A673 (cell line): ENCODE measurements at regions not wholly inside any gene's neighbourhood (a gene's known extent, or its start where the extent isn't known, plus 50 kb on each side); places are given as distances from the start of the nearest gene placed in this dataset.

ENCODE experiments used
- BruUV-seq: library from RNA; stranded (reverse); fragments of 400-500 nt; replicated peaks from 2 replicates; lab custom pipeline; 2021; lab: Mats Ljungman, UMichigan
- CTCF ChIA-PET: fragments of 300-600 bp; sonication (Branson Sonifier 250); formaldehyde crosslinking; loops from one replicate; lab custom pipeline; 2022; ENCODE audit warnings: antibody characterized with exemption; lab: Charles Lee
- POLR2A ChIA-PET: fragments of 300-600 bp; sonication (Branson Sonifier 250); formaldehyde crosslinking; loops from one replicate; lab custom pipeline; 2022; ENCODE audit warnings: antibody characterized with exemption; ENCODE audit not compliant: low non-redundant PET; lab: Charles Lee
- DNase-seq: peaks from one replicate; pipeline ENCODE4 v3.0.0-alpha.2; 2015; ENCODE audit warnings: low spot score
- H3K27ac ChIP-seq: fragments of 200-600 bp; sonication (generic); 2 replicates; pipeline ENCODE4 v1.5.1; 2016; ENCODE audit warnings: mixed run types, low read depth, mild to moderate bottlenecking, mixed read lengths, antibody characterized with exemption, low read length; ENCODE audit not compliant: poor library complexity, severe bottlenecking
- H3K27me3 ChIP-seq: fragments of 200-600 bp; sonication (generic); replicated peaks from 2 replicates; pipeline ENCODE4 v1.6.1; 2017; ENCODE audit warnings: mixed run types, low read depth, mild to moderate bottlenecking, mixed read lengths, antibody characterized with exemption, low read length; ENCODE audit not compliant: insufficient read depth, poor library complexity
- H3K36me3 ChIP-seq: fragments of 200-600 bp; sonication (generic); 2 replicates; pipeline ENCODE4 v1.6.1; 2016; ENCODE audit warnings: mixed run types, mild to moderate bottlenecking, mixed read lengths, antibody characterized with exemption, low read length; ENCODE audit not compliant: insufficient read depth, poor library complexity, severe bottlenecking
- H3K4me1 ChIP-seq: fragments of 200-600 bp; sonication (generic); 2 replicates; pipeline ENCODE4 v1.6.1; 2017; ENCODE audit warnings: mixed run types, mild to moderate bottlenecking, mixed read lengths, antibody characterized with exemption, low read length; ENCODE audit not compliant: insufficient read depth, poor library complexity, severe bottlenecking
- H3K4me3 ChIP-seq: fragments of 200-600 bp; sonication (generic); 2 replicates; pipeline ENCODE4 v1.5.1; 2016; ENCODE audit warnings: low read depth, mixed run types, mild to moderate bottlenecking, mixed read lengths, low read length; ENCODE audit not compliant: poor library complexity, severe bottlenecking
- H3K9me3 ChIP-seq: fragments of 200-600 bp; sonication (generic); 2 replicates; pipeline ENCODE4 v1.6.1; 2016; ENCODE audit warnings: mixed run types, low read depth, mild to moderate bottlenecking, mixed read lengths, antibody characterized with exemption, low read length; ENCODE audit not compliant: poor library complexity, severe bottlenecking
- CTCF ChIP-seq: fragments of 300-800, 200-600 bp; sonication (generic); conservative IDR thresholded peaks from 2 replicates; pipeline ENCODE4 v1.5.1; 2017; ENCODE audit warnings: low read depth, mild to moderate bottlenecking, antibody characterized with exemption, low read length, moderate library complexity, mixed read lengths
- EZH2 ChIP-seq: fragments of 200-600 bp; sonication (generic); IDR thresholded peaks from 2 replicates; pipeline ENCODE4 v1.6.1; 2017; ENCODE audit warnings: borderline replicate concordance, low read depth, mild to moderate bottlenecking, mixed read lengths, antibody characterized with exemption, low read length; ENCODE audit not compliant: poor library complexity, severe bottlenecking
- intact Hi-C: fragments of 100-400 bp; cut with micrococcal nuclease; formaldehyde crosslinking; loops from one replicate; pipeline ENCODE4 v1.10.0; 2022; ENCODE audit not compliant: unreplicated experiment

GRCh38 chr5:159702301-159702700, 214.0 kb upstream of the ADRA1B start:
- Histone ChIP-seq H3K27me3 (no peaks in the 10 kb centered on the region), H3K9me3 (no peaks in the 10 kb centered on the region), H3K4me3 (no peak overlapping the region), H3K36me3 (no peaks in the 10 kb centered on the region), H3K27ac (no peak overlapping the region), H3K4me1 (no peaks in the 10 kb centered on the region)
- DNase-seq, result no peak
- no TSS peak for BruUV-seq
- intact Hi-C loops, result no loop called here
- POLR2A ChIA-PET, result no interaction called here
- CTCF ChIA-PET, result no interaction called here
- TF ChIP-seq CTCF, result no peak
- TF ChIP-seq EZH2, result no peak

GRCh38 chr5:159702826-159703225, 213.5 kb upstream of the ADRA1B start:
- DNase-seq, result no peak
- H3K4me3 ChIP-seq, result no peak overlapping the region
- no peak for TF ChIP-seq CTCF
- no peak for TF ChIP-seq EZH2
- no peaks in the 10 kb centered on the region for H3K27me3 ChIP-seq
- no peaks in the 10 kb centered on the region for H3K36me3 ChIP-seq
- POLR2A ChIA-PET, result no interaction called here
- no TSS peak for BruUV-seq
- intact Hi-C loops, result no loop called here
- no peaks in the 10 kb centered on the region for H3K4me1 ChIP-seq
- no peak overlapping the region for H3K27ac ChIP-seq
- no peaks in the 10 kb centered on the region for H3K9me3 ChIP-seq
- CTCF ChIA-PET, result no interaction called here

- H3K27ac ChIP-seq, result no peak overlapping the region
- no peak overlapping the region for H3K4me3 ChIP-seq
- no peaks in the 10 kb centered on the region for H3K4me1 ChIP-seq
- POLR2A ChIA-PET, result no interaction called here
- intact Hi-C loops, result no loop called here
- BruUV-seq, result no TSS peak
- CTCF ChIA-PET, result no interaction called here
- H3K27me3 ChIP-seq, result no peaks in the 10 kb centered on the region
- no peaks in the 10 kb centered on the region for H3K9me3 ChIP-seq
- TF ChIP-seq CTCF, result no peak
- TF ChIP-seq EZH2, result no peak
- H3K36me3 ChIP-seq, result no peaks in the 10 kb centered on the region
- DNase-seq, result no peak
Observed at GRCh38 chr5:159704160-159704559, 212.1 kb upstream of the ADRA1B start.
